Activated T-helper 2 cell treated with anti-CD3 and anti-CD28 coated beads, Interferon-gamma antibody, Interleukin-2, Interleukin-4, amounts not matched to agents 10 μg/mL and 5 μg/mL and 100 μg/mL, durations not matched to agents 14 hours and 24 hours and 36 hours (primary cell): ENCODE measurements at regions not wholly inside any gene's neighbourhood (a gene's known extent, or its start where the extent isn't known, plus 50 kb on each side); places are given as distances from the start of the nearest gene placed in this dataset.

Source experiments
- DNase-seq: peaks from one replicate; pipeline ENCODE4 v3.0.0; 2021; ENCODE audit warnings: low spot score
- H3K27ac Mint-ChIP-seq: one replicate; pipeline ENCODE4 v1.8.0; 2021; ENCODE audit warnings: mixed read lengths
- H3K27me3 Mint-ChIP-seq: one replicate; pipeline ENCODE4 v1.8.0; 2021; ENCODE audit warnings: low read depth, mixed read lengths
- H3K36me3 Mint-ChIP-seq: one replicate; pipeline ENCODE4 v1.8.0; 2021; ENCODE audit warnings: low read depth, mixed read lengths
- H3K4me1 Mint-ChIP-seq: one replicate; pipeline ENCODE4 v1.8.0; 2021; ENCODE audit warnings: low read depth, mixed read lengths
- H3K4me3 Mint-ChIP-seq: one replicate; pipeline ENCODE4 v1.8.0; 2021; ENCODE audit warnings: low read depth, mild to moderate bottlenecking, moderate library complexity, mixed read lengths
- H3K9me3 Mint-ChIP-seq: one replicate; pipeline ENCODE4 v1.8.0; 2021; ENCODE audit warnings: mixed read lengths
- intact Hi-C: fragments of 100-400 bp; cut with micrococcal nuclease; formaldehyde crosslinking; loops from one replicate; pipeline ENCODE4 v1.15.1; 2023

DNA sequence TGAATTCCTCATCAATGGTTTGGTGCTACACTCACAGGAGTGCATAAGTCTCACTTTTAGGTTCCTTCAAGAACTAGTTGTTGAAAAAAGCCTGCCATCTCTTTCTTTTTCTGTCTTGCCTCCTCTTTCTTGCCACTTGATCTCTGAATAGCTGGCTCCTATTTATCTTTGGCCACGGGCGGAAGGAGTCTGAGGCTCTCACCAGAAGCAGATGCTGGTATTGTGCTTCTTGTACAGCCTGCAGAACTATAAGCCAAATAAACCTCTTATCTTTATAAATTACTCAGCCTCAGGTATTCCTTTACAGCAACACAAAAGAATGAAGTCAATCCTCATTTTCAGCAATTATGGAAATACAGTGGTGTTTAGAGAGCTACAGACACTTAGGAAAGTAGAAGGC lies 247.1 kb upstream of the PRR16 start:
- H3K27me3 Mint-ChIP-seq: no peaks in the 10 kb centered on the region
- intact Hi-C loops: no loop called here
- no peaks in the 10 kb centered on the region for H3K9me3 Mint-ChIP-seq
- H3K4me1 Mint-ChIP-seq: no peaks in the 10 kb centered on the region
- no peak overlapping the region for H3K4me3 Mint-ChIP-seq
- H3K27ac Mint-ChIP-seq: no peak overlapping the region
- H3K36me3 Mint-ChIP-seq: no peaks in the 10 kb centered on the region
- DNase-seq: no peak

DNA sequence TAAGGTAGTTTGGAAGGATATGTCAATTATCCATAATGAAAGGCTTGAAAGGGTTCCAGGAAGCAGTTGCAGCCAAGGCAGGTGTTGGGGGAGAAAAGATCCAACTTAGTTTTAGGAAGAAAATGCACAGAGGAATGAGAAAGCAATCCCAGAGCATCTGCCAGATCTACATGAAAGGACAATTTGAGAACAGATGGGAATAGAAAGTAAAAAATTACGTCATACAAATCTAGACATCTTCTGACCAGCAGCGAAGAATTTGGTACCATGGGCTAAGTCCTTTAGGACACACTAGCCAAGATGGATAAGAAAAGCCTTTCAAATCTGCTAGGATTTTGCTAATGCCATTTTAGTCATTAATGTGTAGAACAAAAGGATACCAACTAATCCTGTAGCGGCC lies 244.1 kb upstream of the PRR16 start:
- no peak for DNase-seq
- intact Hi-C loops: no loop called here
- Mint-ChIP-seq H3K4me1 (no peaks in the 10 kb centered on the region), H3K9me3 (no peaks in the 10 kb centered on the region), H3K27ac (no peak overlapping the region), H3K27me3 (no peaks in the 10 kb centered on the region), H3K36me3 (no peaks in the 10 kb centered on the region), H3K4me3 (no peak overlapping the region)

DNA sequence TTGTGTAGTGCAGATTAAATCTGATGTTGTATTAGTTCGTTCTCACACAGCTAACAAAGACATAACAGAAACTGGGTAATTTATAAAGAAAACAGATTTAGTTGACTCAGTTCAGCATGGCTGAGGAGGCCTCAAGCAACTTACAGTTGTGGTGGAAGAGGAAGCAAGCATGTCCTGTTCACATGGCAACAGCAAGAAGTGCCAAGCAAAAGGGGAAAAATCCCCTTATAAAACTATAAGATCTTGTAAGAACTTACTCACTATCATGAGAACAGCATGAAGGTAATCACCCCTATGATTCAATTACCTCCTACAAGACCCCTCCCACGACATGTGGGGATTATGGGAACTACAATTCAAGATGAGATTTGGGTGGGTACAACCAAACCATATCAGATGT lies 238.6 kb upstream of the PRR16 start:
- no peak overlapping the region for H3K4me3 Mint-ChIP-seq
- DNase-seq: no peak
- intact Hi-C loops: no loop called here
- H3K9me3 Mint-ChIP-seq: peaks cover 7% of the 10 kb centered on the region
- H3K4me1 Mint-ChIP-seq: no peaks in the 10 kb centered on the region
- no peaks in the 10 kb centered on the region for H3K27me3 Mint-ChIP-seq
- H3K27ac Mint-ChIP-seq: no peak overlapping the region
- no peaks in the 10 kb centered on the region for H3K36me3 Mint-ChIP-seq

DNA sequence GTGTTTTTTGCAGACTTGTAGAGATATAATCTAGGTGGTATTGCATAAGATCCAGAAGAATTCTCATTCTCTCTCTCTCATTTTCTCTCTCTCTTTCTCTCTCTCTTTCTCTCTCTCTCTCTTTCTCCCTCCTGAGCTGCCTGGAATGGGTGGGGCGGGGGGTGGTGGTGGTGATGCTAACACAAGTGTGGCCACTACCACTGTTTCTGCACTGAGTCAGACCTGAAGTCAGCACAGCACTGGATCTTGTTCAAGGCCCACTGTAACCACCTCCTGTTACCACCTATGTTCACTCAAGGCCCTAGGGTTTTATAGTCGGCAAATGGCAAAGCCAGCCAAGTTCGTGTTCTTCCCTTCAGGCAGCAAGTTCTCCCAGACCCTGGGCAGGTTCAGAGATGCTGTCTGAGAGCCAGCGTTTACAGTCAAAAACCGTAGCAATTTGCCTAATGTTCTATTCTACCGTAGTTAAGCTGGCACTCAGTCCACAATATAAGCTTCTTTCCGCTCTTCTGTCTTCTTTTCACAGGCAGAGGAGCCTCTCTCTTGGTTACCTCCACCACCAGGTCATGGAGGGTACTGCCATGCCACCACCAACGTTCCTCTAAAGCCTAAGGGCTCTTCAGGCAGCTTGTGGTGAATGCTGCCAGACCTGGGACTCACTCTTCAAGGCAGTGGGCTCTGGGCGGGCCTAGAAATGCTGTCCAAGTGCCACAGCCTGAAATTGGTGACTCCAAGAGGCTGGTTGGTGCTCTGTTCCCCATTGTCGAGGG lies 235.7 kb upstream of the PRR16 start:
- Mint-ChIP-seq H3K27ac (no peak overlapping the region), H3K4me1 (no peaks in the 10 kb centered on the region), H3K9me3 (peaks cover 7% of the 10 kb centered on the region), H3K4me3 (no peak overlapping the region), H3K27me3 (no peaks in the 10 kb centered on the region), H3K36me3 (no peaks in the 10 kb centered on the region)
- intact Hi-C loops: no loop called here
- DNase-seq: no peak

DNA sequence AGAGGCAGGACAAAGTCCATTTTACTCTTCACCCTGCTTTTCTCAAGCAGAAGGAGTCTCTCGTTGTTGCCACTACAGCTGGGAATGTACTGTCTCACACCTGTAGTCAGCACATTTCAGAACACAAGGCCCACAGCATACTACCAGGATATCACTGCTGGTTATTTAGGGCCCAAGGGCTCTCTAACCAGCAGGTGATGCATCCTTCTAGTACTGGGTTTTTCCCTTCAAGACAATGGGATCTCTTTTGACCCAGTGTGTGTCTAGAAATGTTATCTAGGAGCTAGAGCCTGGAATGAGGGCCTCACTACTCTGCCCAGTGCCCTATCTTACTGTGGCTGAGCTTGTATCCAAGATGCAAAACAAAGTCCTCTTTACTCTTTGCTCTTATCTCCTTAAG lies 235.1 kb upstream of the PRR16 start:
- intact Hi-C loops: no loop called here
- Mint-ChIP-seq H3K27ac (no peak overlapping the region), H3K36me3 (no peaks in the 10 kb centered on the region), H3K27me3 (no peaks in the 10 kb centered on the region), H3K4me3 (no peak overlapping the region), H3K9me3 (peaks cover 7% of the 10 kb centered on the region), H3K4me1 (no peaks in the 10 kb centered on the region)
- no peak for DNase-seq

DNA sequence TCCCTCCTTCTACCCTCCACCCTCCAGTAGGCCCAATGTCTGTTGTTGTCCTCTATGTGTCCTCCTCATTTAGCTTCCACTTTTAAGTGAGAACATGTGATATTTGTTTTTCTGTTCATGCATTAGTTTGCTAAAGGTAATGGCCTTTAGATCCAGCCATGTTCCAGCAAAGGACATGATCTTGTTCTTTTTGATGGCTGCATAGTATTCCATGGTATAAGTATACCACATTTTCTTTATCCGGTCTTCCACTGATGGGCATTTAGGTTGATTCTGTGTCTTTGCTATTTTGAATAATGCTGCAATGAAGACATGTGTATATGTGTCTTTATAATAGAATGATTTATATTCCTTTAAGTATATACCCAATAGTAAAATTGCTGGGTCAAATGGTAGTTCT lies 232.5 kb upstream of the PRR16 start:
- Mint-ChIP-seq H3K4me3 (no peak overlapping the region), H3K4me1 (no peaks in the 10 kb centered on the region), H3K27me3 (no peaks in the 10 kb centered on the region), H3K27ac (no peak overlapping the region), H3K9me3 (no peaks in the 10 kb centered on the region), H3K36me3 (no peaks in the 10 kb centered on the region)
- intact Hi-C loops: no loop called here
- DNase-seq: no peak

DNA sequence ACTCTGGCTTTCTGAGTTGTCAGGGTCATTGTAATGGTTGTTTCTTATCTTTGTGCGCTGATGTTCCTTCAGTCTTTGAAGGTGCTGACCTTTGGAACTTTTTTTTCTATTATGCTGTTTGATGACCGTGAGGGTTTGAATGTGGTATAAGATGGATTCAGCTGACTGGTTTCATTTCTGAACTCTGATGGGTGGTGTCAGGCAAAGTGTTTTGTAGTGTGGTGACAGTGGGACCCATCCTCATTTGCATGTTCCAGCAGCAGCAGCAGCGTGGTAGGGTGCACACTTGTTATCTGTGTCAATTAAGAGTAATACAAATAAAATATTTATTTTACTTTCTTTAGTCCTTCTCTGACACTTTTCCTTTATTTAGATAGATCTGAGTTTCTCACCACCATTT lies 227.7 kb upstream of the PRR16 start:
- intact Hi-C loops: no loop called here
- H3K36me3 Mint-ChIP-seq: no peaks in the 10 kb centered on the region
- H3K9me3 Mint-ChIP-seq: no peaks in the 10 kb centered on the region
- H3K27ac Mint-ChIP-seq: no peak overlapping the region
- no peaks in the 10 kb centered on the region for H3K27me3 Mint-ChIP-seq
- H3K4me3 Mint-ChIP-seq: no peak overlapping the region
- H3K4me1 Mint-ChIP-seq: no peaks in the 10 kb centered on the region
- no peak for DNase-seq

DNA sequence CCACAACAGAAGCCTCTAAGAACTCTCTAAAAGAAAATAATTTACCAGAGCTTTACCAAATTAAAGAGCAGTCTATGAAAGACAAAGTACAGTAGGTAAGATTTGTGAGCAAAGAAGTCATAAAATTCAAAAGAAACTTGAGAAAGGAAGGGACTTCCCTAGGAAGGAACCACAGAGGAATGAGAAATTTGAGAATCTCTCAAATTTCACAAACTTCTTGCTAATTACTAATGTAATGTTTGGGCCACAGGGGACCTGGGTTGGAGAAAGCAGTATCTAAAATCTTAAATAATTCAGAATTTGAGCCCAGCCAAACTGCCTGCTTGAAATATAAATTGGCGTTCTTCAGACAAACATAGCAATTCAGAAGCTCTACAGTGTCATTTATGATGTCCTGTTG lies 225.0 kb upstream of the PRR16 start:
- Mint-ChIP-seq H3K4me1 (no peaks in the 10 kb centered on the region), H3K27me3 (no peaks in the 10 kb centered on the region), H3K27ac (no peak overlapping the region), H3K4me3 (no peak overlapping the region), H3K36me3 (no peaks in the 10 kb centered on the region), H3K9me3 (no peaks in the 10 kb centered on the region)
- intact Hi-C loops: no loop called here
- no peak for DNase-seq

DNA sequence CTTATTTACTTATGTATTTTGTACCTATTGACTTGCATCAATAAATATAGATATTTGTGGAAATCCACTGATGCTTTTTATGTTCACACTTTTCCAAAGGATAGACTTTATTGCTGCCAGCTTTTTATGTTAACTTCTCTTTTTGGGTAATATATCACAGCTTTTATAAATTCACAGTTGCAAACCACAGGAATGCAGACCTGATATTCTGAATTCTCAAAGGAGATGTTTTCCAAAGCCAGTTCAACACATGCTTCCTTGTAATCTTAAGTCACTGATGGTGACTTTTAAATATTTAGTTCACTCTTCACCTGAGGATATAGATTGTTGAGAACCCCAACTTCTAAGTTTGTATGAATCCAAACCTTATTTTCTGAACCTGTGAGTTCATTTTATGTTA lies 223.4 kb upstream of the PRR16 start:
- intact Hi-C loops: no loop called here
- H3K4me3 Mint-ChIP-seq: no peak overlapping the region
- H3K9me3 Mint-ChIP-seq: no peaks in the 10 kb centered on the region
- no peaks in the 10 kb centered on the region for H3K27me3 Mint-ChIP-seq
- no peak for DNase-seq
- no peaks in the 10 kb centered on the region for H3K4me1 Mint-ChIP-seq
- H3K27ac Mint-ChIP-seq: no peak overlapping the region
- H3K36me3 Mint-ChIP-seq: no peaks in the 10 kb centered on the region

DNA sequence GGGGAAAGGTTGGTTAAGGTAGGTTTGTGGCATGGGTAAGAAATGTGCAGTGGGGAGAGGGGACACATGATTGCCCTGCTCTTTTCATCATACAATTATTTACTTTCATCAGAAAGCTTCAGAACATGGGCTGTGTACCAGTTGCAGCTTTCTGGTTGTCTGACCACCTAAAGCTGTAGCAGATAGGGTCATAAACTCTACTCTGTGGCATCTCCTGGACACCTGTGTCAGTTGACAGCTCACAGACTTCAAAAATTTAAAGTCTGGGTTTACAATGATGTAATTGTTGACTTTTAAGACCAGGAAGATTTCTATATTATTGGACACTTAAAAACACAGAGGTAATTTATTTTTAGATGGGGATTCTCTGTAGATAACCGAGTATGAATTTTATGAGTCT lies 222.7 kb upstream of the PRR16 start:
- no peak overlapping the region for H3K27ac Mint-ChIP-seq
- no peaks in the 10 kb centered on the region for H3K4me1 Mint-ChIP-seq
- no peaks in the 10 kb centered on the region for H3K27me3 Mint-ChIP-seq
- no peaks in the 10 kb centered on the region for H3K9me3 Mint-ChIP-seq
- H3K4me3 Mint-ChIP-seq: no peak overlapping the region
- intact Hi-C loops: no loop called here
- DNase-seq: no peak
- H3K36me3 Mint-ChIP-seq: no peaks in the 10 kb centered on the region

DNA sequence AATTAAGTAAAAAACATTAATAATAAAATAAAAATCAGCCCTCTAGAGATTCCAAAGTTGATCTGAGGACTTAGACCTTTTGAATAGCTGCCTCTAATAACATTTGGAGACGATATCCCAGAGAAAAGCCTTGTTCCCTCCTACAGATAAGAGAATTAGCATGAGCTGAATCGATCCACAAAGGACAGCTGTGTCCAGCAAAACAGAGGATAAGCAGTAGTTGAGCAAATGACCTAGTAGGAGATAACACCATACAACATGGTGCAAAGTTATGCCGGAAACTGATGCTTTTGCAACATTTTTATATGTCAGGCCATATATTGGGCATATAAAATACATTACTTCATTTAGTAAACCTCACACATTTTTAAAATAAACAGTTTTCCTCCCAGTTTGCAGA lies 212.2 kb upstream of the PRR16 start:
- Mint-ChIP-seq H3K4me3 (no peak overlapping the region), H3K27me3 (no peaks in the 10 kb centered on the region), H3K36me3 (no peaks in the 10 kb centered on the region), H3K27ac (no peak overlapping the region), H3K9me3 (no peaks in the 10 kb centered on the region), H3K4me1 (no peaks in the 10 kb centered on the region)
- DNase-seq: no peak
- intact Hi-C loops: no loop called here

DNA sequence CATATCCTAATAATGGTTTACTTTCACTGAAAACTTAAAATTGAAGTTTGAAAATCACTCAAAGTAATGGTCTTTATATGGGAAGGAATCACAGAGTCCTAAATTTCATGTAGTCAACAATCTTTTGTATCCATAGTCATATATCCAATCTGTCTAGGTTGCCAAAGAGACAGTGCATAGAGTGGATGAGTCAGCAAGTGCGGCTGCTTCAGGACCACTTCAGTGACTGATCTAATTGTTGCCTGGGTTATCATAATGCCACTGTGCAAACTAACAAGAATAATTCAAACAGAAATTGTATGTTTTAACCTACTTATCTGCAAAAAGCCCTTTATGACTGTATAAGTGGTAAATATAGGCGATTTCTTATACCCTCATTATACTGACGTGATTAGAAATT lies 211.3 kb upstream of the PRR16 start:
- DNase-seq: no peak
- Mint-ChIP-seq H3K4me3 (no peak overlapping the region), H3K27ac (no peak overlapping the region), H3K36me3 (no peaks in the 10 kb centered on the region), H3K4me1 (no peaks in the 10 kb centered on the region), H3K9me3 (no peaks in the 10 kb centered on the region), H3K27me3 (no peaks in the 10 kb centered on the region)
- intact Hi-C loops: no loop called here

DNA sequence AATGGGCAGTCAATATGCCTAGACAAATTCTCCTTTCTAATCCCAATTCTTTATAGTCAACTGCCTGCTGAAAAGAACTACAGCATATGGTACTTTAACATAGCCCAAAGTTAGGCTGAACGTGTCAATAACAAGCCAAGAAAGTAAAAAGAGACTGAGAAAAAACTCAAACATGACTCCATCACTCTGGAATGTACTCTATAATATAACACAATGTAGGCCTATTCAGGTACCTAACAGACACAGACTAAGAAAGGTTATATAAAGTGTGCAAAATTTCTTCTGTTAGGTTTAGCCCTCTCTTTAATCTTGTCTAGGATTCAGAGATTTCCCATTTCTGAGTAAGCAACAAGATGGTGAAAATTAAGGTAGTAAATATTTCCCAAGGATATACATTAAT lies 209.7 kb upstream of the PRR16 start:
- Mint-ChIP-seq H3K36me3 (no peaks in the 10 kb centered on the region), H3K9me3 (no peaks in the 10 kb centered on the region), H3K4me3 (no peak overlapping the region), H3K4me1 (no peaks in the 10 kb centered on the region), H3K27ac (no peak overlapping the region), H3K27me3 (no peaks in the 10 kb centered on the region)
- no peak for DNase-seq
- intact Hi-C loops: no loop called here

DNA sequence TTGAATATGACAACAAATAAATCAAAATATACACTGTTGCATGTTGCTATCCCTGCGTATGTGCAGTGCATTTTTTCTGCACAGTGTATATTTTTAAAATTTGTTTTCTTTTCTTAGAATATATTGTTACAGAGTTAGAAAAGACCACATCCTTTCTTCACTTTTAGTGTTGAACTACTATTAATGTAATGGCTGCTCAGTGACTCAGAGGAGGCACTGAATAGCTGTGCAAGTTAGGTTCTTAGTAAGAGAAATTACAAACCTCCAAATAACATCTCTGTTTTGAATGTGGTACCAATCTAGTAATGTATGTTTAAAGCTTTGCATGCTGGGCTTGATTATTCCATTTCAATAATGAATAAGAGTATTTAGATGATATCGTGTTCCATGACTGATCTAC lies 208.9 kb upstream of the PRR16 start:
- Mint-ChIP-seq H3K27me3 (no peaks in the 10 kb centered on the region), H3K4me3 (no peak overlapping the region), H3K36me3 (no peaks in the 10 kb centered on the region), H3K27ac (no peak overlapping the region), H3K4me1 (no peaks in the 10 kb centered on the region), H3K9me3 (no peaks in the 10 kb centered on the region)
- intact Hi-C loops: no loop called here
- DNase-seq: no peak
